Psoas muscle (tissue), 7 donors: ENCODE measurements at regions not wholly inside any gene's neighbourhood (a gene's known extent, or its start where the extent isn't known, plus 50 kb on each side); places are given as distances from the start of the nearest gene placed in this dataset.

Source experiments
- ATAC-seq, 4 donors: fragments of 200-7000 bp; cut with Tn5 transposase; one replicate each; pipeline ENCODE4 v1.9.1; 2020; ENCODE audit warnings: moderate library complexity in 3 of 4, mild to moderate bottlenecking in 2 of 4
- DNase-seq, 2 donors: peaks; one replicate each; pipeline ENCODE4 v3.0.0-alpha.2; 2020
- H3K27ac ChIP-seq: fragments of 200-600 bp; one replicate; pipeline ENCODE4 v1.8.0; 2022
- H3K27me3 ChIP-seq, 3 donors: fragments of 200-600 bp in 1 of 3; one replicate each; pipeline versions ENCODE4 v1.6.1 to v1.8.0; 2013 to 2022; ENCODE audit warnings: low read length in 2 of 3, mild to moderate bottlenecking in 2 of 3, moderate library complexity in 1 of 3; ENCODE audit not compliant: insufficient read depth in 3 of 3
- H3K36me3 ChIP-seq, 2 donors: fragments of 200-600 bp in 1 of 2; one replicate each; pipeline versions ENCODE4 v1.6.1 to v1.8.0; 2013 to 2022; ENCODE audit warnings: low read depth in 1 of 2, mild to moderate bottlenecking in 1 of 2, moderate library complexity in 1 of 2; ENCODE audit not compliant: insufficient read depth in 1 of 2
- H3K4me1 ChIP-seq: fragments of 200-600 bp; one replicate; pipeline ENCODE4 v1.8.0; 2022
- H3K4me3 ChIP-seq: fragments of 200-600 bp; one replicate; pipeline ENCODE4 v1.8.0; 2022; ENCODE audit warnings: mild to moderate bottlenecking
- H3K9me3 ChIP-seq: fragments of 200-600 bp; one replicate; pipeline ENCODE4 v1.8.0; 2022
- CTCF ChIP-seq: fragments of 200-600 bp; IDR thresholded peaks from one replicate; pipeline ENCODE4 v1.8.0; 2022; ENCODE audit warnings: antibody characterized with exemption
- WGBS, 3 donors: extraction: QIAGEN DNeasy Blood & Tissue Kit; methylation state at CpG; one replicate each; pipeline versions ENCODE4 v1.1.6 to v1.1.7; 2013; 5-methylcytosine and 5-hydroxymethylcytosine counted together
- intact Hi-C, 2 donors: fragments of 100-400 bp; cut with DNase I; formaldehyde crosslinking; loops; one replicate each; pipeline versions ENCODE4 v1.11.0 to v1.14.2; 2022
- donor health status: healthy with polysubstance abuse.
- donor health status: DM: no; HTN: no; CAD: no; lungs with moderate emphysema.
- donor health status: Bipolar disorder and iron deficiency.
- donor health status: healthy.
- donor health status: DM: yes; HTN: yes; CAD: no.
- donor health status: DM: no; HTN: no; CAD: no.
- donor health status: DM: yes; HTN: yes; CAD: no.

- WGBS, 3 donors, result 90 to 96% (median 96%) methylated on average over 4 of the region's 4 CpGs
- no peak for TF ChIP-seq CTCF
- Histone ChIP-seq H3K9me3 (no peaks in the 10 kb centered on the region), H3K27me3 (peaks cover 0 to 2% (median 0%) of the 10 kb centered on the region in 3 donors), H3K4me3 (no peak overlapping the region), H3K4me1 (no peaks in the 10 kb centered on the region), H3K27ac (no peak overlapping the region), H3K36me3 (no peaks in the 10 kb centered on the region)
- intact Hi-C loops, result no loop called here
- DNase-seq (no peak), ATAC-seq (no peak)
These were observed 131.9 kb upstream of the ID2 start for GRCh38 chr2:8549942-8550341.

- Histone ChIP-seq H3K9me3 (no peaks in the 10 kb centered on the region), H3K4me1 (no peaks in the 10 kb centered on the region), H3K27ac (no peak overlapping the region), H3K27me3 (peaks cover 0 to 2% (median 0%) of the 10 kb centered on the region in 3 donors), H3K4me3 (no peak overlapping the region), H3K36me3 (no peaks in the 10 kb centered on the region)
- no peak for TF ChIP-seq CTCF
- intact Hi-C loops, result no loop called here
- ATAC-seq (no peak), DNase-seq (peak in 1 of 2 donors; percentile 13)
- 84 to 95% (median 93%) methylated on average over 10 of the region's 10 CpGs for WGBS, 3 donors
These were observed 131.4 kb upstream of the ID2 start for GRCh38 chr2:8550481-8550880.

GRCh38 chr2:8550937-8551621 lies 130.8 kb upstream of the ID2 start:
- Histone ChIP-seq H3K4me1 (no peaks in the 10 kb centered on the region), H3K4me3 (no peak overlapping the region), H3K36me3 (no peaks in the 10 kb centered on the region), H3K27me3 (peaks cover 0 to 2% (median 0%) of the 10 kb centered on the region in 3 donors), H3K27ac (no peak overlapping the region), H3K9me3 (no peaks in the 10 kb centered on the region)
- intact Hi-C loops, result no loop called here
- peak in 1 of 2 donors; percentile 11 for DNase-seq
- ATAC-seq, result no peak
- 85 to 87% (median 85%) methylated on average over 14 of the region's 14 CpGs for WGBS, 3 donors
- no peak for TF ChIP-seq CTCF

- H3K4me3 ChIP-seq, result no peak overlapping the region
- 66 to 72% (median 68%) methylated on average over 8 of the region's 8 CpGs for WGBS, 3 donors
- no peak overlapping the region for H3K27ac ChIP-seq
- ATAC-seq (no peak), DNase-seq (peak in 1 of 2 donors; percentile 12)
- TF ChIP-seq CTCF, result no peak
- no peaks in the 10 kb centered on the region for H3K9me3 ChIP-seq
- H3K27me3 ChIP-seq, result peaks cover 0 to 2% (median 0%) of the 10 kb centered on the region in 3 donors
- H3K4me1 ChIP-seq, result no peaks in the 10 kb centered on the region
- intact Hi-C loops, result no loop called here
- no peaks in the 10 kb centered on the region for H3K36me3 ChIP-seq
These were observed 130.2 kb upstream of the ID2 start for GRCh38 chr2:8551622-8552074.
